BE2C (cell line): ENCODE measurements at regions not wholly inside any gene's neighbourhood (a gene's known extent, or its start where the extent isn't known, plus 50 kb on each side); places are given as distances from the start of the nearest gene placed in this dataset.

ENCODE experiments used
- DNase-seq: peaks from one replicate; pipeline ENCODE4 v3.0.0-alpha.2; 2020
- H3K27me3 ChIP-seq: fragments of 250-450 bp; sonication (Bioruptor Pico); 2 replicates; pipeline ENCODE4 v1.5.1; 2020; ENCODE audit warnings: mild to moderate bottlenecking
- H3K36me3 ChIP-seq: fragments of 250-450 bp; sonication (Bioruptor Pico); 2 replicates; pipeline ENCODE4 v1.5.1; 2020; ENCODE audit warnings: mild to moderate bottlenecking
- H3K4me1 ChIP-seq: fragments of 250-450 bp; sonication (Bioruptor Pico); 2 replicates; pipeline ENCODE4 v1.5.1; 2020
- H3K4me3 ChIP-seq: 2 replicates; pipeline ENCODE4 v1.5.1; 2011; ENCODE audit warnings: low read depth, low read length
- H3K9me3 ChIP-seq: fragments of 250-450 bp; sonication (Bioruptor Pico); 2 replicates; pipeline ENCODE4 v1.5.1; 2020
- CTCF ChIP-seq: IDR thresholded peaks from 2 replicates; pipeline ENCODE4 v1.5.1; 2012; ENCODE audit warnings: mild to moderate bottlenecking, low read depth, low read length

- no peak for TF ChIP-seq CTCF
- no peaks in the 10 kb centered on the region for H3K36me3 ChIP-seq
- DNase-seq = no peak
- no peak overlapping the region for H3K4me3 ChIP-seq
- H3K27me3 ChIP-seq = no peaks in the 10 kb centered on the region
- H3K9me3 ChIP-seq = no peaks in the 10 kb centered on the region; the same call in 1 of the 2 replicates
- H3K4me1 ChIP-seq = no peaks in the 10 kb centered on the region
These were observed 792.6 kb downstream of the EPHA4 start for GRCh38 chr2:220779511-220779910.

GRCh38 chr2:220779931-220780330 is 792.2 kb downstream of the EPHA4 start:
- Histone ChIP-seq H3K4me3 (no peak overlapping the region), H3K27me3 (no peaks in the 10 kb centered on the region), H3K9me3 (no peaks in the 10 kb centered on the region; the same call in 1 of the 2 replicates), H3K36me3 (no peaks in the 10 kb centered on the region), H3K4me1 (no peaks in the 10 kb centered on the region)
- DNase-seq = no peak
- no peak for TF ChIP-seq CTCF

DNA sequence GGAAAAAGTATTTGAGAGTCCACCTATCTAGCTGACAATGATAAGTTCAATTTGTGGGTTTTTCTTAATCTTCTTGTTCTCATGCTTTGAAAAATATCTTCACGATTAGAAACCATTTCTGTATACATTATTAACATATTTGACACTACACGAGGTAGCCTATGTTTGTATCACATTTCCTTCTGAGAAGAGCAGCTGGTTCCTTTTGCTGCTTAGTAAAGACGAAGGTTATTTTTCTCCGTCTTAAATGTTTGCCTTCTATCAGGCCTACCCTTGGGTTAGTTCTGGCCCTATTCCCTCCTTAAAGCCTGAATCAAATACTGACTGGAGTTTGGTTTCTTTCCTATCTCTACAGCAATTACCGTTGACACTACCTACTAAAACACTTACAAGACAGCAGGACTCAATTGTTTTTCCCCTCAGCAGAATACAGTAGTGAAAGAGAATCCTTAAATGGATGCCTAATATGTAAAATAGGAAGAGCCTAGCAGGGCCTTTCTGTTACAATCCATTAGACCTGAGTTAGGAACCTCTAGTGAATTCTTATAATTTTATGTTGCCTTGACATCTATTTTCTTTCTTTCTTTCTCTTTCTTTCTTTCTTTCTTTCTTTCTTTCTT is 790.4 kb downstream of the EPHA4 start:
- TF ChIP-seq CTCF = no peak
- no peaks in the 10 kb centered on the region for H3K9me3 ChIP-seq
- H3K36me3 ChIP-seq = no peaks in the 10 kb centered on the region
- no peak overlapping the region for H3K4me3 ChIP-seq
- no peaks in the 10 kb centered on the region for H3K27me3 ChIP-seq
- no peaks in the 10 kb centered on the region for H3K4me1 ChIP-seq
- no peak for DNase-seq

DNA sequence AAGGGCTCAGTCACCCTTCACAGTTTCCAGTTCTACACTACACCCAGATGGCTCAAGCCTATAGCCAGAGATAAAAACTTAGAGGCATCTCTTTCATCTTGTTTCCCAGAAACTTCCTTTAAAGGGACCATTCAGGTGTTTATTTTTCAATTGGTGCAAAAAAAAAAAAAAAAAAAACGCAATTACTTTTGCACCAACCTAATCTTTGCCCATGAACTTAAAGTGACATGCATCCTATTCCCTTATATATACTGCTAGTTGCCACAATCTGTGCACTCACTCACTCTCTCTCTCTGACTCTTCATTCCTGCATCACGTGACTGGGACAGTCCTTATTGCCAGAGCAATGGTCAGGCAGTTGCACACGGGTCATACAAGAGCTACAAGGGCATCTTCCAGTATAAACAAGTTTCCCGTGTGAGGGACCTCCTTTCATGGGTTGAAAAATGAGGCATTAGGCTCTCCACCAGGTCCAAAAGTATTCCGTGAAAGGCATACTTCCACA is 789.4 kb downstream of the EPHA4 start:
- Histone ChIP-seq H3K4me3 (no peak overlapping the region), H3K27me3 (no peaks in the 10 kb centered on the region), H3K4me1 (no peaks in the 10 kb centered on the region), H3K36me3 (no peaks in the 10 kb centered on the region), H3K9me3 (no peaks in the 10 kb centered on the region)
- no peak for TF ChIP-seq CTCF
- DNase-seq = no peak

DNA sequence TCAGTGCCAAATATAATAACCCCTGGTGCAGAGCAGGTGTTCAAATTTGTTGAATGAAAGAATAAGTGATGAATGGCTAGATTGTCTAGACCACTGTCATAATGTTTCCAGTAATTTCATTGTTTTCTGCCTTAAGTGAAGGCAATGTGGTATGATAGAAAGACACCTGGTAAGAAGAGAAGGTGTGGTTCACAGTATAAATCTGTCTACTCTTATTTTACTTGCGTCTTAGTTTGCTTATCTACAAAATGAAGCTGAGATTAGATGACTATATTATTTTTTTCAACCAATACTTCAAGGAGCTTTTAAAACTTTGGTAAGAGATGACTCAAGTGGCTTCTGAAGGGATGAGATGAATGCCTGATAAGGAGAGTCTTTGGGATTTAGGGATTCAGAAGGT is 788.4 kb downstream of the EPHA4 start:
- H3K4me3 ChIP-seq = no peak overlapping the region
- TF ChIP-seq CTCF = no peak
- no peaks in the 10 kb centered on the region for H3K4me1 ChIP-seq
- no peaks in the 10 kb centered on the region for H3K27me3 ChIP-seq
- no peaks in the 10 kb centered on the region for H3K9me3 ChIP-seq
- DNase-seq = no peak
- H3K36me3 ChIP-seq = no peaks in the 10 kb centered on the region

DNA sequence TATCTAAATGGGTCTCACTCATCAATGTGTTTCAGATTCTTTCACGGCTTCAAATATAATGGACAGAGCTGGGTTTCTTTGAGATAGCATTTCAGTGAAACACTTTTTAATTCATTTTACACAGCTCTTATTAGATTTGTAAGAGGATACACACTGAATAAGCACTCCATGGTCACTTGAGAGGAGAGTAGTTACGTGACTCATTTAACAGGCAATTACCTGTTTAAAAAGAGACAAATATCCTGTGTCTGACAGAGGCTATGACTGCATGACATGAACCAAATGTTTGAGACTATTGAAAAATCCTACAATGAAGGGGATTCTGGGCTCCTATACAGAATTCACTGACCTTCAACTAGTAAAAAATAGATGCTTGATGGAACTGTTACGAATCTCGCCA is 786.9 kb downstream of the EPHA4 start:
- no peaks in the 10 kb centered on the region for H3K4me1 ChIP-seq
- H3K27me3 ChIP-seq = no peaks in the 10 kb centered on the region
- TF ChIP-seq CTCF = no peak
- no peak for DNase-seq
- no peak overlapping the region for H3K4me3 ChIP-seq
- H3K36me3 ChIP-seq = no peaks in the 10 kb centered on the region
- no peaks in the 10 kb centered on the region for H3K9me3 ChIP-seq
